NOMO-1 treated with DMSO at 0.1 percent for 48 hours (cell line): ENCODE measurements at regions not wholly inside any gene's neighbourhood (a gene's known extent, or its start where the extent isn't known, plus 50 kb on each side); places are given as distances from the start of the nearest gene placed in this dataset.
"Not testable (repeated sequence)": the region's sequence is repeated elsewhere in the genome, so short reads cannot be mapped to it uniquely, and the experiment has no call there.

Experiments
- DNase-seq: peaks from one replicate; lab custom pipeline; 2025; ENCODE audit not compliant: unreplicated experiment; lab: John Stamatoyannopoulos, UW

DNA sequence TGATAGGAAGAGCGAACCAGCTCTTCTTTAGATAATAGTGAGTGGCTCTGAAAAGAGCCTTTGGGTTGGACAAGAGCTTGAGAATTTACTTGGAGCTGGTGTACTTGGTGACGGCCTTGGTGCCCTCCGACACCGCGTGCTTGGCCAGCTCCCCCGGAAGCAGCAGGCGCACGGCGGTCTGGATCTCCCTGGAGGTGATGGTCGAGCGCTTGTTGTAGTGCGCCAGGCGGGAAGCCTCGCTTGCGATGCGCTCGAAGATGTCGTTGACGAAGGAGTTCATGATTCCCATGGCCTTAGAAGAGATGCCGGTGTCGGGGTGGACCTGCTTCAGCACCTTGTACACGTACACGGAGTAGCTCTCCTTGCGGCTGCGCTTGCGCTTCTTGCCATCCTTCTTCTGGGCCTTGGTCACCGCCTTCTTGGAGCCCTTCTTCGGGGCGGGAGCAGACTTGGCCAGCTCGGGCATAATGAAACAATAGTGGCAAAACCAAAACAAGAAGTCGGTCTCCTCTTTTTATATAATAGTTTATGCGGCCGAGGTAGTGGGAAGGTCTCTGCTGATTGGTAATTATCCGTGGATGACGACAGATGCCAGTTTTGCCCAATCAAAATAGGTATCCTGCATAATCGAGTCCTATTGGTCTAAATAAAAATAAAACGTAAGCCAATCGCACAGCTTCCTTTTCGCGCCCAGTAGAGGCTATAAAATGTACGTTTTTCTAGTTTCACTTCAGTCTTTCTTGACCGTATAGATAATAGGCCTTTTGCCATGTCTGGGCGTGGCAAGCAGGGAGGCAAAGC, 104.6 kb downstream of the OR2B2 start:
- peak; percentile 96 for DNase-seq

DNA sequence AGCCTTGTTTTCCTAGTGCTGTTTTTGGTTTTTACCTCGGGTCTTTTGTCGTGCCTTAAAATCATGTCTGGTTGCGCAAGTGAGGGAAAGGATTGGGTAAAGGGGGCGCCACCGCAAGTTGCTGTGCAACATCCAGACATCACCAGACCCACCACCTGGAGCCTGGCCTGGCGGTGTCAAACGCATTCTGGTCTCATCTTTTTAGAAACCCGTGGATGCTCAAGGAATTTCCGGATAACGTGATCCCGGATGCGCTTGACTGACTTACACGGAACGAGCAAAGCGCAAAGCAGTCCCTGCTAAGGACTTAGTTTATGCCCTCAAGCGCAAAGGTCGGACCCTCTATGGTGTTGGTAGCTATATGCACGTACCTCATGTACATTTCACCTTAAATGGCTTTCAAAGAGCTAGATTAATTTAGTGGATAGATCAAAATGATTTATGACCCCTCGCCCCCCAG, 105.2 kb downstream of the OR2B2 start:
- DNase-seq = no peak

DNA sequence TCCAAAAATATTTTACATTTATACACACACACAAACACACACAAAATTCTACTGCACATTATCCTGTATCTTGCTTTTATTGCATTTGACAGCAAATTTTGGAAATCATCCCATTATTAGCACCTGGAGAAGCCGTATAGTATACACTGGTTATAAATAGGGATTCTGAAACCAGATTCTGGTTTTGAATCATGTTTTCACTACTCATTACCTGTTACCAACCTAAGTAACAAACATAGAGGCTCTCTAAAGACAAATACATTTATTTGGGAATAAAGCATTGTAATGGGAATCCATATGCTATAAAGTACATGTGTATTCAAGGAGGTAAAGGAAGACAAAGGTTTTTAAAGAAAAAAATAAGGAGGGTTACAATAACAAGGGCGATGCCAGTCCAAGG, 106.8 kb downstream of the OR2B2 start:
- DNase-seq = no peak

DNA sequence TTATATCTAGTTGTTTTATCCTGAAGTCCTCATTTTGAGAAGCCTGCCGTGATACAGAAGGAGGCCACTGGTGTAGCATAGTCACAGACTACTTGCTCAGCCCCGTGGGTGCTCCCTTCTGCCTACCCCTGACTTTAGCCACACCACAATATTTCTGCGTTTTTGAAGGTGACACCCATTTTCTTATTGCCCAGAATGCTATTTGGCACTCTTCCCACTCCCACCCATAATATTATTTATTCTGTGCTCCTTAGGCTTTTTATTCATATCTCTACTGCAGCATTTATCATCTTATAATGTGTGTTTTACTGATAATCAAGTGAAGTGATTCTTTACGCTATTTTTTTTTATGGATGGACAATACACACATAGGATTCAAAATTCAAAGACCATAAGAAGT, 107.3 kb downstream of the OR2B2 start:
- no peak for DNase-seq

DNA sequence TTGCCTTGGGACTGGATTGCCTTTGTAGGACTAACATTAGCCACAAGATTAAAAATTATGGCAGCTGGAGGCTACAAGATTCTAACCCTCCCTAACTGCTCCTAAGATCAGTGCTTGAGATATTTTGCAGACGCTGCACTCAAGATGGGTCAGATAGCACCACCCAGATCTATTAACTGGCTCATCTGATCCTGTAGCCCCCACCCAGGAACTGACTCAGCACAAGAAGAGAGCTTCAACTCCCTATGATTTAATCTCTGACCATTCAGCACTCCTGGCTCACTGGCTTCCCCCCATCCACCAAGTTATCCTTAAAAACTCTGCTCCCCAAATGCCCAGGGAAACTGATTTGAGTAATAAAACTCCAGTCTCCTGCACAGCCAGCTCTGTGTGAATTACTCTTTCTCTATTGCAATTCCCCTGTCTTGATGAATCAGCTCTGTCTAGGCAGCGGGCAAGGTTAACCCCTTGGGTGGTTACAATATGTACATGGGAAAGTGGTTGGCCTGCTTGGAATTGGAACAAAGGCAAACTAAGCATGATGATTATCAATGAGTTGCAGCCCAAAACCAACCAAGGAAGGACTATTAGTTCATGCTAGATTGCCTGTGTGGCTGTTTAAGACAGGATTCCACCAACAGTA, 111.3 kb downstream of the OR2B2 start:
- no peak for DNase-seq

DNA sequence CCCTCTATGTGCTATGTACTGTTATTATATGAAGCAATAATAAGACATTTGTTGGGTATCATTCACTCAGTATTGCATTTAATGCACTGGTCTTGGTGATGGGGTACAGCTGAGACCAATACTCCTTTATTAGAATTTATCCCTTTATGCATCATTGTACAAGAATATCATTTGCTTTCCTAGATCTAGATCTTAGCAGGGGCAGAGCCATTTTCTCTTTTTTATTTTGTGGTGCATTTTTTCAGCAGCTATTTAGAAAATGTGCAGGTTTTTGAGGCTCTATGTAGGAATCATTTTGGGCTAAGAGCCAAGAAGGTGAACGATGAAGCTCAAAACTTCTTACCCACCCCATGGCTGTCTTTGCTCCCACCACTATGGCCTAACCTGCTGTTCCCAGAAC, 114.2 kb downstream of the OR2B2 start:
- no peak for DNase-seq

DNA sequence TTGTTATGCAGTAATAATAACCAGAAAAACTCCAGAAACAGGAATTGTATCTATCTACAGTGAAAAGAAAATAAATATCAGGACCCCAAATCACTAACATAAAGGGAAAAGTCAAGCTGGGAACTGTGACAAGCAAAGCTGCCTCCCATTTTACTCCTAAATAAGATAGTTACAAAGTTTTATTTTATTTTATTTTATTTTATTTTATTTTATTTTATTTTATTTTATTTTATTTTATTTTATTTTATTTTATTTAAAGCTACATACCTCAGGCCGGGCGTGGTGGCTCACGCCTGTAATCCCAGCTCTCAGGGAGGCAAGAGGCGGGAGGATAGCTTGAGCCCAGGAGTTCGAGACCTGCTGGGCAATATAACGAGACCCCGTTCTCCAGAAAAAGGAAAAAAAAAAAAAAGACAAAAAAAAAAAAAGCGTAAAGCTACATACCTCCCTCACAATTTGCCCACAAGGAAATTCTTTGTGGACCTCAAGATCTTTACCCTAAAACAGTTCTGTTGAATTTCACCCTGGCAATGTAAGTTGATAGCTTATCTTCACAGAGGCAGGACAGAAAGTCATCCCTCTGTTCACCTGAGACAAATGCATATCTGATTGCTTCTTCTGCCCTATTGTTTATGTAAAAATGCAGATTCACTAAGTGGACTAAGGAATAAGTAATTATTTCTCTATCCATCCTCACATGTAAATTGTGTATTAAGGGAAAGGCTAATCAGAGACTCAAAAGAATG, 115.3 kb downstream of the OR2B2 start:
- not testable (repeated sequence) for DNase-seq

DNA sequence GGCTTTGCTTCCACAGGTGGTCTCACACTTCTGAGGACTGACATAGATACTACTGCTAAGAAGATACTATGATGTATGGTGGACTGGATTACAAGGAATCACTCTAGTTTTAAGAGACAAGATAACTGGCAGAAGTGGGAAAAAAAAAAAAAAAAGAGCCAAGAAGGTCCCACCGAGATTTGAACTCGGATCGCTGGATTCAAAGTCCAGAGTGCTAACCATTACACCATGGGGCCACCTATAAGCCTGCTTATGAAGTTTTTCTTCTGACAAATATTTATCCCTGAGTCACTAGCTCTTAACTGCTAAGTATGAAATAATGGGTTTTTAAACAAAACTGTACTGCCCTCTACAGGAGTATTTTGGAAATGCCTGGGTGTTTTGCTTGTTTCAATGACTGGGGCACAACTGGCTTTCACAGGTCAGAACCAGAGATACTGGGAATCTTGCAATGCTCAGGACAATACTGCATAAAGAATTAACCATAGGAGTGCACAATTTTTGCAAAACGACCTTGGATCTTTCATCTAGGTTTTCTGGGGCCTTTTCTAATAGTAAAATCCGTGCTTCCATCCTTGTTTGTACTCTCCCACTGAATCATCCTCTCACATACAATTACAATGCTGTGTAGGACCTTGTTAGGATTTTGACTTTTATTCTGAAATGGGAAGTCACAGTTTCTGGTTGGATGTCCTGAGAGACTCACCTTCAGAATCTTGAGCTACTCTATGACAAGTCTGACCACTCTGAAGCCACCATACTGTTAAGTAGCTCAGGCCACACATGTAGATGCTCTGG, 116.3 kb downstream of the OR2B2 start:
- DNase-seq = peak; percentile 91

DNA sequence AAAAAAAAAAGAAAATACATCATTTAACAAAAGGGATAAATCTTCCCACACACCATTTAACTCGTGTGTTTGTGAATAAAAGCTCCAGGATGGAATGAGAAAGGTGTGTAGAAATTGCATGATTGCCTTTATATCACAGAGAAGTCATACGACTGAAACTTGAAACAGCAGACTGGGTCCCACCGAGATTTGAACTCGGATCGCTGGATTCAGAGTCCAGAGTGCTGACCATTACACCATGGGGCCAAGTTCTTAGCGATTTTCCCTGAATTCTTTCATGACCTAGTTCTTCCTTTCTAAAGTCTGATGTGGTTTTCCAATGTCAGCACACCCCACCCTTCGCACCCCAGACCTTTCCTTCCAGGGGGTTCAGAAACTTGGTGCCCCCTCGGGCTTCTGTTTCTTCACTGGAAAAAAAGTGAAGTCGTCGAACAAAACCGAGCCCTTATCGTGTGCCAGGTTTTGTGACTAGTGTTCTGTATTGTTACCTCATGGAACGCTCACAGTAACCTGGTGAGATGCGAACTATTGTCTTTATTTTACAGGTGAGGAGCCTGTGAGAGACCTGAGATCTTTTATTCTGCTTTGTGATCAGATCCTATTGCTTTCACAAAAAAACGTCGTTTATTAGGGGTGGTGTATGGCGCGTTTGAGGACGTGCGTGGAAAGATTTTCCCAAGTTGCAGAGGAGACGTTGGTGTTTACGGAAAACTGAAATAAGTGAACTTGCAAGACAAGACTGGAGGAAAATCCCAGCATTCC, 120.8 kb downstream of the OR2B2 start:
- peak; percentile 43 for DNase-seq

DNA sequence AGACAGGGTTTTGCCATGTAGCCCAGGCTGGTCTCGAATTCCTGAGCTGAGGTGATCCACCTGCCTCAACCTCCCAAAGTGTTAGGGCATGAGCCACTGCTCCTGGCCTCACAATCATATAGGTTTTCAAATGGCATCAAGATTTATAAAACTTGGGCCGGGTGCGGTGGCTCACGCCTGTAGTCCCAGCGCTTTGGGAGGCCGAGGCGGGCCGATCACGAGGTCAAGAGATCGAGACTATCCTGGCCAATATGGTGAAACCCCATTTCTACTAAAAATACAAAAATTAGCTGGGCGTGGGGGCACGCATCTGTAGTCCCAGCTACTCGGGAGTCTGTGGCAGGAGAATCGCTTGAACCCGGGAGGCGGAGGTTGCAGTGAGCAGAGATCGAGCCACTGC, 123.8 kb downstream of the OR2B2 start:
- not testable (repeated sequence) for DNase-seq

DNA sequence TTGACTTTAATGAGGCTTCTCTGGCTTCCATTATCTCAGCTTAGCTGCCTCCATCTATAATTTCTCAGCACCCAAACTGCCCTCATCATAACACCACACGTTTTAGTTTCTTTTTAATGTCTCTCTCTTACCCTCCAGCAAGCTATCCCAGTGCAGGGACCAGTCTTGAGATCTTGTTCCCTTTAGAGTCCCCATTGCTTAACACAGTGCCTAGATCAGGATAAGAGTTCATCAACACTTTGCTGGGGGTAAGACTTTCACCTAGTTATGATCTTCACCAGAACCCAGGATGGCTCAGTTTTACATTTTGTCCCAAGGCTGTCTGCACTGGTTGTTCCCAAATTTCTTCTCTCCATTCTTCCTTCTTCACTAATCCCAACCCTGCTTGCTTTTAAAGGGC, 126.1 kb downstream of the OR2B2 start:
- no peak for DNase-seq

DNA sequence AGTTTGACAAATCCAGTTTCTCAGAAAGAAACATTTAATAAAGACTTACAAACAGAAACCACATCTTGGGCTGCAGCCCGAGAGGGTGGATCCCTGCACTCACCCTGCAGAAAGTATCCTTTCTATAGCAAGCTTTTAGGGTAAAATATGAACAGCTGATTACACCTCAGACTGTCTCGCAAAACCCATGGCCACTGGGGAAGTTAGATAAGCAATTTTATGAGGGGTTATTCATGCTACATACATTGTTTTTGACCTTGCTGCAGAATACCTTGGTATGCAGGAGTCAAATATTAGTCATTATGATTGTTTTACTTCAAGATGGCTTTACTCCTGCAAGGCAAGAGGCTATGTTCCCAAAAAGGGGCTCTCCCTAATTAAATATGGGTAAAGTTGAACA, 126.9 kb downstream of the OR2B2 start:
- no peak for DNase-seq

DNA sequence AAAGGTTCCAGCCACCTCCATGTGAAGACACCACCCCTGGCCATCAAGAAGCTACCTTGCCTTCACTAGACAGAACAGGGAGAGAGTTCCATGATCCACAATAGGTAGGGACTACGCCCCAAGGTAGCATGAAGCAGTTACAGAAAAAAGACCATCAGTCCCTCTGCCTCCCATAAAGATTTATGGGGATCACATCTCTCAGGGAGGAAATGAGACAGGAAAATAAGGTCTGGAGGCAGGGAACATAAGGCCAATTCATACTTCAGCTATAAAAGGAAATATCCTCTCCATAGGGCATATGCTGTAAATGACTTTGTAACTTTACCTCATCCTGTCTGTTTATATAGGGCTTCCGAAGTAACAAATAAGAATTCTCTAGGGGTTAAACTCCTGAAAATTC, 129.4 kb downstream of the OR2B2 start:
- DNase-seq = no peak

DNA sequence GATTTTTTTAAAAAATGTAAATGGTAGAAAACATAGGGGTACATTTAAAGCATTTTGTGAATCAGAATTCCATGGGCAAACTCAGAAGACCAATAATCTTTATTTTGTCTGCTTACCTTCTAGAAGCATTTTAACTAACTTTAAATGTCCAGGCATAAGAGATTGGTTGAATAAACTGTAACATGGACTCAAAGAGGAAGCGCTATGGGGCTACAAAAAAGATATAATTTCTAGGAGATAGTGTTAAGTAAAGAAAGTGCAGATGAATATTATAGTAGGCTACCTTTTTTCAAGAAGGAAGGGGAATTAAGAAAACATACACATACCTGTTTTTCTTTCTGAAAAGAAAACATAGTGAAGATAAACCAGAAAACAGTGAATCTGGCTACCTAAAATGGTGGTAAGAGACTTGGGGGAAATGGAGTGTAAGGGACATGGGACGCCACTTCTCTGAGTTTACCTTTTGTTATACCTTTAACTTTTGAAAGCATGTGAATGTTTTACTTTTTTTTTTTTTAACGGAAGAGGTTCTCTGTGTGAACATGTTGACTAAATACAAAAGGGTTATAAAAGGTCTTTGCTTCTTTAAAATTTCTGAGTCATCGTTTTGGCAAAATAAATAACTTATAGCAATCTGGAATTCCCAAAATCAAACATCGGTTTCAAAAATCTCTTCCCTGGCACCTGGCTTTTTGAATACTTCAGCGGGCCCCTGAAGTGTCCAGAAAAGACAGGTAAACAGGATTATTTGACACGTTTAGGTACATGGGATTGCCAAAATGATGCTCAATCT, 133.4 kb downstream of the OR2B2 start:
- DNase-seq = no peak

DNA sequence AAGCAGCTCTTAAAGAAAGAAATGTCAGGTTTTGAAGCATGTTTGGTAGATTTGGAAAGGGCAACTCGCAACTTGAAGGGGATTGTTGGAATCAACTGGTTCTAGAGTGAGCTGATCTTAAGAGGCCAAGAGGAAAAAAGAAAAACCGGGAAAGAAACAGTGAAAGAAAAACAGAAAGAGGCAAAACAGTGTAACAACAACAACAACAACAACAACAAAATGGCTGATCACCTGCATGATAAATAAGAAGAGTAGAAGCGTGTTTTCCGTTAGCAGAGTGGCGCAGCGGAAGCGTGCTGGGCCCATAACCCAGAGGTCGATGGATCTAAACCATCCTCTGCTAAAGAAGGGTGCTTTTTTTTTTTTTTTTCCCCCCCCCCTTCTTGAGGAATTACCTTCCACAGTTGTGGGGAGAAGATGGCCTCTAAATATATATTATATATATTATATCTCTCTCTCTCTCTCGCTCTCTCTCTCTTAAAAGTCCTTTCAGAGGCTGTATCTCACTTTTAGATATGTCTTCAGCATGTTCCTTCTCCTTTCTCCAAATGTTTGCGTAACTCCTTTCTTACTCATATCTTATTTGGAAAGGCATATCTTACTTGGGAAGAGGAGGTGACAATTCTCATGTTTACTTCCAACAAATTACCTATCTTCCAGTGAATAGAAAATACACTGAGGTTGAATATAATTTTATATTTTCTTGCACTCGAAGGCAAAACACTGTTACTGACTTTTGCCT, 134.4 kb downstream of the OR2B2 start:
- DNase-seq = no peak

DNA sequence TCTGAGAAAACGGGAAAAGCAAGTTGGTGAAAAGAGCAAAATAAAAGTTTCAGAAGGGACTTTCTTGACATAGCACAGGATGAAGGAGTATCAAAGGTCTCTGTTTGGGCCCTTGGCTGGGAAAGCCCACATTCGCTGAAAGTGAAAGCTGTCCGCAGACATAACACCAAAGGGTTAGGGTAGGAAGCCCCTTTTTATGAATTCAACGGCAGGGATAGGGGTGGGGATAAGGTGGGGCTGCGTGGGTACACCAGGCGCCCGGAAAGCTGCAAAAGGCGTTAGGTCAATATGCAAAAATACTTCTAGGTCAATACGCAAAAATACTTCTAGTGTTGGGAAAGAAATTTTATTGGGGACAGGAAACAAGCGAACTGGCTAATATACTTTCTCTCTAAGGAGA, 135.1 kb downstream of the OR2B2 start:
- no peak for DNase-seq

DNA sequence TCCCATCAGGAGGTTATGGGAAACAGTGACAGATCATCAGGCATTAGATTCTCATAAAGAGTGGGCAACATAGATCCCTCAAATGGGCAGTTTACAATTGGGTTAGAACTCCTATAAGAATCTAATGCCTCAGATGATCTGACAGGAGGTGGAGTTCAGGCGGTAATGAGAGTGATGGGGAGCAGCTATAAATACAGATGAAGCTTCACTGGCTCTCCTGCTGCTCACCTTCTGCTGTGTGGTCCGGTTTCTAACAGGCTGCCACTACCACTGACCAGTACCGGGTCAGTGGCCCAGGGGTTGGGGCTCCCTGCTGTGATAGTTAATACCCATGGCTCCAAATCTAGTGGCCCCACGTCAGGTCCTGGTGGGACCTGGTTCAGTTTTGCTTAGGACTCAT, 135.7 kb downstream of the OR2B2 start:
- no peak for DNase-seq

DNA sequence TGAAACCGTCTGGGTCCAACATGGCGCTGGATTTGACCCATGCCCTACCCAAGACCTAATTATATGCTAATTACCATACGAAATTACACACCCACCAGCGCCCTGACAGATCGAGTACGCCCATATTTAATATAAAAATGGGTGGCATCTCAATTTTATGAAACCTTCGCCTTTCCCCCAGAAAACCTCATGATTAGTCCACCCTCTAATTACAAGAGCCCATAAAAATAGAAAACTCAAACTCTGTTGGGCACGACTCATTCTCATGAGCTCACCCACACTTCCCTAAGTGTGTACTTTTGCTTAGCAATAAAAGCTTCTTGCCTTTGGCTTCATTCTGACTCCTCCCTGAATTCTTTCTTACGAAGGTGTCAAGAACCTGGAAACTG, 136.4 kb downstream of the OR2B2 start:
- no peak for DNase-seq
